Transverse colon (tissue), 4 donors: ENCODE measurements at regions not wholly inside any gene's neighbourhood (a gene's known extent, or its start where the extent isn't known, plus 50 kb on each side); places are given as distances from the start of the nearest gene placed in this dataset.

Experiments used
- DNase-seq: peaks from one replicate; pipeline ENCODE4 v3.0.0-alpha.2; 2019
- H3K27ac ChIP-seq, 4 donors: fragments of 200-600 bp; sonication (generic); 2 replicates each; pipeline ENCODE4 v1.5.1; 2016 to 2018; ENCODE audit warnings: inconsistent platforms in 4 of 4
- H3K27me3 ChIP-seq: fragments of 200-600 bp; sonication (generic); 2 replicates; pipeline ENCODE4 v1.5.1; 2017; ENCODE audit warnings: inconsistent platforms
- H3K36me3 ChIP-seq, 4 donors: fragments of 200-600 bp; sonication (generic); 2 replicates each; pipeline ENCODE4 v1.5.1; 2017 to 2019; ENCODE audit warnings: inconsistent platforms in 4 of 4
- H3K4me1 ChIP-seq, 4 donors: fragments of 200-600 bp; sonication (generic); 2 replicates each; pipeline ENCODE4 v1.5.1; 2017 to 2020; ENCODE audit warnings: inconsistent platforms in 4 of 4
- H3K4me3 ChIP-seq, 4 donors: fragments of 200-600 bp; sonication (generic); 1 replicate in 1 of 4; 2 replicates in 3 of 4; pipeline versions ENCODE4 v1.5.1 to v1.6.1; 2017 to 2019; ENCODE audit warnings: inconsistent platforms in 4 of 4
- H3K9me3 ChIP-seq, 2 donors: fragments of 200-600 bp; sonication (generic); 2 replicates each; pipeline ENCODE4 v1.5.1; 2017 to 2019; ENCODE audit warnings: inconsistent platforms in 2 of 2
- CTCF ChIP-seq, 5 experiments: fragments of 200-600 bp in 3 of 5; fragments of 450-650 bp in 2 of 5; sonication (generic) in 3 of 5; IDR thresholded peaks; 1 replicate in 2 of 5; 2 replicates in 3 of 5; pipeline ENCODE4 v1.5.1; 2016 to 2017; ENCODE audit warnings: antibody characterized with exemption in 5 of 5, inconsistent platforms in 3 of 5, mild to moderate bottlenecking in 2 of 5, moderate library complexity in 1 of 5
- EP300 ChIP-seq: sonication (generic); formaldehyde crosslinking; IDR thresholded peaks from one replicate; pipeline ENCODE4 v1.6.1; 2017; ENCODE audit warnings: antibody characterized with exemption, low read depth
- POLR2A ChIP-seq: fragments of 450-650 bp; IDR thresholded peaks from one replicate; pipeline ENCODE4 v1.6.1; 2016; ENCODE audit warnings: antibody characterized with exemption, mild to moderate bottlenecking, moderate library complexity
- POLR2AphosphoS5 ChIP-seq, 3 donors: sonication (generic); formaldehyde crosslinking; IDR thresholded peaks; one replicate each; pipeline ENCODE4 v1.6.1; 2016; ENCODE audit warnings: antibody characterized with exemption in 3 of 3
- WGBS, 2 donors: methylation state at CpG; one replicate each; pipeline ENCODE4 v1.1.5; 2018; ENCODE audit warnings: low coverage in 1 of 2; 5-methylcytosine and 5-hydroxymethylcytosine counted together
- in situ Hi-C, 4 donors: fragments of 200-750 bp; cut with MboI; loops; one replicate each; pipeline versions ENCODE4 v1.15.0 to v1.15.1; 2017; ENCODE audit warnings: low sequenced_read_pairs in 3 of 4, low pct_ligation_motif_present in 1 of 4, low pct_unique_long_range_greater_than_20kb in 1 of 4
- intact Hi-C: fragments of 100-400 bp; cut with DNase I; formaldehyde crosslinking; loops from one replicate; pipeline ENCODE4 v1.15.1; 2023; ENCODE audit warnings: low total_unique reads

GRCh38 chrX:137746289-137746688 lies 180.4 kb downstream of the ZIC3 start:
- intact Hi-C loops: no loop called here
- Histone ChIP-seq H3K4me3 (no peak overlapping the region), H3K9me3 (no peaks in the 10 kb centered on the region), H3K36me3 (no peaks in the 10 kb centered on the region), H3K27me3 (no peaks in the 10 kb centered on the region), H3K27ac (no peak overlapping the region), H3K4me1 (no peaks in the 10 kb centered on the region)
- TF ChIP-seq POLR2A (no peak), POLR2AphosphoS5 (IDR thresholded peaks at IDR 0.05) (no peak), EP300 (no peak), CTCF (IDR thresholded peaks at IDR 0.05) (no peak)
- no peak for DNase-seq
- 67 to 83% methylated on average over 1 of the region's 1 CpG for WGBS, 2 donors
- in situ Hi-C loops: no loop called here

- intact Hi-C loops: no loop called here
- in situ Hi-C loops: no loop called here
Measured at GRCh38 chrX:137747244-137748043, 181.5 kb downstream of the ZIC3 start.

GRCh38 chrX:137748827-137749226 lies 182.9 kb downstream of the ZIC3 start:
- intact Hi-C loops (no loop called here), in situ Hi-C loops (no loop called here)
- Histone ChIP-seq H3K4me3 (no peak overlapping the region), H3K4me1 (no peaks in the 10 kb centered on the region), H3K36me3 (no peaks in the 10 kb centered on the region), H3K27ac (no peak overlapping the region), H3K27me3 (no peaks in the 10 kb centered on the region), H3K9me3 (no peaks in the 10 kb centered on the region)
- DNase-seq: no peak
- 52% methylated on average over 7 of the region's 7 CpGs; no CpG with 5 or more reads in 1 of the 2 donors for WGBS, 2 donors
- TF ChIP-seq POLR2A (no peak), CTCF (IDR thresholded peaks at IDR 0.05) (no peak), EP300 (no peak), POLR2AphosphoS5 (IDR thresholded peaks at IDR 0.05) (no peak)

More at GRCh38 chrX:137747244-137748043, 181.5 kb downstream of the ZIC3 start:
- Histone ChIP-seq H3K27ac (no peak overlapping the region), H3K4me1 (no peaks in the 10 kb centered on the region), H3K4me3 (no peak overlapping the region), H3K9me3 (no peaks in the 10 kb centered on the region), H3K27me3 (no peaks in the 10 kb centered on the region), H3K36me3 (no peaks in the 10 kb centered on the region)
- DNase-seq: no peak
- TF ChIP-seq CTCF (IDR thresholded peaks at IDR 0.05) (no peak), POLR2A (no peak), POLR2AphosphoS5 (IDR thresholded peaks at IDR 0.05) (no peak), EP300 (no peak)
- WGBS, 2 donors: 44 to 47% methylated on average over 3 to 14 of the region's 14 CpGs

- Histone ChIP-seq H3K27ac (no peak overlapping the region), H3K27me3 (no peaks in the 10 kb centered on the region), H3K4me1 (no peaks in the 10 kb centered on the region), H3K9me3 (no peaks in the 10 kb centered on the region), H3K4me3 (no peak overlapping the region), H3K36me3 (no peaks in the 10 kb centered on the region)
- TF ChIP-seq CTCF (IDR thresholded peaks at IDR 0.05): no peak
- TF ChIP-seq EP300: no peak
- TF ChIP-seq POLR2AphosphoS5 (IDR thresholded peaks at IDR 0.05): no peak
- no peak for TF ChIP-seq POLR2A
- intact Hi-C loops (no loop called here), in situ Hi-C loops (no loop called here)
- DNase-seq: no peak
- WGBS, 2 donors: 0 to 28% methylated on average over 1 to 3 of the region's 3 CpGs
Measured at GRCh38 chrX:137749246-137749645, 183.3 kb downstream of the ZIC3 start.
